Ascending aorta (tissue), 2 donors: ENCODE measurements at regions not wholly inside any gene's neighbourhood (a gene's known extent, or its start where the extent isn't known, plus 50 kb on each side); places are given as distances from the start of the nearest gene placed in this dataset.

Source experiments
- DNase-seq, 2 donors: peaks; one replicate each; pipeline ENCODE4 v3.0.0-alpha.2; 2019; ENCODE audit warnings: low spot score in 2 of 2
- H3K27ac ChIP-seq, 2 donors: fragments of 200-600 bp; sonication (generic); one replicate each; pipeline ENCODE4 v1.5.1; 2016 to 2017; ENCODE audit warnings: mild to moderate bottlenecking in 1 of 2
- H3K27me3 ChIP-seq: fragments of 200-600 bp; sonication (generic); one replicate; pipeline ENCODE4 v1.5.1; 2017
- H3K36me3 ChIP-seq, 2 donors: fragments of 200-600 bp; sonication (generic); one replicate each; pipeline ENCODE4 v1.5.1; 2016
- H3K4me1 ChIP-seq, 2 donors: fragments of 200-600 bp; sonication (generic); one replicate each; pipeline ENCODE4 v1.5.1; 2016 to 2017; ENCODE audit warnings: mild to moderate bottlenecking in 1 of 2
- H3K4me3 ChIP-seq, 2 donors: fragments of 200-600 bp; sonication (generic); one replicate each; pipeline ENCODE4 v1.5.1; 2016 to 2017; ENCODE audit warnings: mild to moderate bottlenecking in 1 of 2
- H3K9me3 ChIP-seq, 2 donors: fragments of 200-600 bp; sonication (generic); one replicate each; pipeline ENCODE4 v1.5.1; 2016
- CTCF ChIP-seq, 3 experiments: fragments of 200-600 bp in 2 of 3; fragments of 450-650 bp in 1 of 3; sonication (generic) in 2 of 3; IDR thresholded peaks; one replicate each; pipeline ENCODE4 v1.5.1; 2016 to 2019; ENCODE audit warnings: antibody characterized with exemption in 3 of 3, mild to moderate bottlenecking in 1 of 3, moderate library complexity in 1 of 3
- intact Hi-C: fragments of 100-400 bp; cut with DNase I; formaldehyde crosslinking; loops from one replicate; pipeline ENCODE4 v1.15.1; 2023

GRCh38 chr4:12519426-12519825 is 964.7 kb downstream of the RAB28 start:
- Histone ChIP-seq H3K27me3 (no peaks in the 10 kb centered on the region), H3K27ac (no peak overlapping the region), H3K36me3 (no peaks in the 10 kb centered on the region), H3K4me3 (no peak overlapping the region), H3K4me1 (no peaks in the 10 kb centered on the region), H3K9me3 (no peaks in the 10 kb centered on the region)
- intact Hi-C loops: no loop called here
- no peak for DNase-seq
- TF ChIP-seq CTCF (IDR thresholded peaks at IDR 0.05): no peak

GRCh38 chr4:12507868-12508481 is 976.2 kb downstream of the RAB28 start:
- no peak overlapping the region for H3K4me3 ChIP-seq
- no peaks in the 10 kb centered on the region for H3K9me3 ChIP-seq
- H3K27me3 ChIP-seq: no peaks in the 10 kb centered on the region
- DNase-seq: no peak
- no peak for TF ChIP-seq CTCF (IDR thresholded peaks at IDR 0.05)
- no peak overlapping the region for H3K27ac ChIP-seq
- no peaks in the 10 kb centered on the region for H3K4me1 ChIP-seq
- intact Hi-C loops: no loop called here
- no peaks in the 10 kb centered on the region for H3K36me3 ChIP-seq

GRCh38 chr4:12500409-12500808 is 983.7 kb downstream of the RAB28 start:
- Histone ChIP-seq H3K27me3 (no peaks in the 10 kb centered on the region), H3K4me3 (no peak overlapping the region), H3K27ac (no peak overlapping the region), H3K9me3 (no peaks in the 10 kb centered on the region), H3K36me3 (no peaks in the 10 kb centered on the region), H3K4me1 (no peaks in the 10 kb centered on the region)
- TF ChIP-seq CTCF (IDR thresholded peaks at IDR 0.05): no peak
- intact Hi-C loops: no loop called here
- DNase-seq: no peak

GRCh38 chr4:12499693-12500092 is 984.4 kb downstream of the RAB28 start:
- no peak for TF ChIP-seq CTCF (IDR thresholded peaks at IDR 0.05)
- H3K4me3 ChIP-seq: no peak overlapping the region
- H3K27ac ChIP-seq: no peak overlapping the region
- no peaks in the 10 kb centered on the region for H3K4me1 ChIP-seq
- no peaks in the 10 kb centered on the region for H3K27me3 ChIP-seq
- no peaks in the 10 kb centered on the region for H3K36me3 ChIP-seq
- DNase-seq: no peak
- H3K9me3 ChIP-seq: no peaks in the 10 kb centered on the region
- intact Hi-C loops: no loop called here

GRCh38 chr4:12495211-12495610 is 988.9 kb downstream of the RAB28 start:
- no peaks in the 10 kb centered on the region for H3K36me3 ChIP-seq
- intact Hi-C loops: no loop called here
- H3K27me3 ChIP-seq: no peaks in the 10 kb centered on the region
- no peak for DNase-seq
- no peak for TF ChIP-seq CTCF (IDR thresholded peaks at IDR 0.05)
- H3K4me1 ChIP-seq: no peaks in the 10 kb centered on the region
- no peaks in the 10 kb centered on the region for H3K9me3 ChIP-seq
- no peak overlapping the region for H3K4me3 ChIP-seq
- H3K27ac ChIP-seq: no peak overlapping the region
